GM12878 (cell line): ENCODE measurements at regions not wholly inside any gene's neighbourhood (a gene's known extent, or its start where the extent isn't known, plus 50 kb on each side); places are given as distances from the start of the nearest gene placed in this dataset.

Experiments used
- ATAC-seq: fragments of 200-7000 bp; cut with Tn5 transposase; 3 replicates; pipeline ENCODE4 v1.9.1; 2020; ENCODE audit warnings: mild to moderate bottlenecking, moderate library complexity
- BruUV-seq: library from RNA; stranded (reverse); fragments of 400-500 nt; replicated peaks from 2 replicates; lab custom pipeline; 2021; lab: Mats Ljungman, UMichigan
- CTCF ChIA-PET: fragments of 300-600 bp; sonication (Branson Sonifier 250); formaldehyde crosslinking; extraction: SDS; loops from one replicate; lab custom pipeline; 2021; ENCODE audit warnings: inconsistent platforms; lab: Yijun Ruan, JAX
- POLR2A ChIA-PET: fragments of 350-600 bp; formaldehyde crosslinking; extraction: SDS; loops from one replicate; lab custom pipeline; 2021; ENCODE audit warnings: inconsistent platforms; lab: Charles Lee
- RAD21 ChIA-PET: fragments of 300-600 bp; sonication (Branson Sonifier 250); formaldehyde crosslinking; loops from one replicate; lab custom pipeline; 2023; ENCODE audit warnings: antibody characterized with exemption; ENCODE audit not compliant: unreplicated experiment; lab: Charles Lee
- SMC1A ChIA-PET: fragments of 300-600 bp; sonication (Branson Sonifier 250); formaldehyde crosslinking; loops from one replicate; lab custom pipeline; 2023; ENCODE audit not compliant: unreplicated experiment, uncharacterized antibody; lab: Charles Lee
- DNase-seq: peaks from one replicate; pipeline ENCODE4 v3.0.0-alpha.2; 2011; ENCODE audit warnings: low read depth, low spot score
- FAIRE-seq: peaks from 3 replicates; lab custom pipeline; 2011; peaks lifted over from hg19 to GRCh38; lab: Jason Lieb, UNC
- H2AFZ ChIP-seq: 2 replicates; pipeline ENCODE4 v1.6.0; 2011; ENCODE audit warnings: low read depth, low read length, control low read depth; ENCODE audit not compliant: control insufficient read depth
- H3K27ac ChIP-seq: 2 replicates; pipeline ENCODE4 v1.5.1; 2011; ENCODE audit warnings: control low read depth; ENCODE audit not compliant: control insufficient read depth, insufficient read depth
- H3K27me3 ChIP-seq, 2 experiments: replicated peaks in 1 of 2; 2 replicates each; pipeline versions ENCODE4 v1.6.0 to v1.6.1; 2011; ENCODE audit warnings: low read length in 1 of 2; ENCODE audit not compliant: control insufficient read depth in 2 of 2, insufficient read depth in 2 of 2
- H3K36me3 ChIP-seq, 2 experiments: 2 replicates each; pipeline ENCODE4 v1.5.1; 2011; ENCODE audit warnings: low read length in 1 of 2; ENCODE audit not compliant: control insufficient read depth in 2 of 2, insufficient read depth in 2 of 2
- H3K4me1 ChIP-seq: 2 replicates; pipeline ENCODE4 v1.6.1; 2011; ENCODE audit warnings: mild to moderate bottlenecking, low read length, moderate library complexity, mixed read lengths; ENCODE audit not compliant: control insufficient read depth, insufficient read depth
- H3K4me2 ChIP-seq: 2 replicates; pipeline ENCODE4 v1.6.0; 2011; ENCODE audit warnings: control low read depth; ENCODE audit not compliant: control insufficient read depth, insufficient read depth
- H3K4me3 ChIP-seq: fragments of 200-600 bp; sonication (generic); 2 replicates; pipeline ENCODE4 v1.5.1; 2016
- H3K79me2 ChIP-seq: 2 replicates; pipeline ENCODE4 v1.6.0; 2011; ENCODE audit warnings: low read length; ENCODE audit not compliant: control insufficient read depth, insufficient read depth
- H3K9ac ChIP-seq: 2 replicates; pipeline ENCODE4 v1.8.0; 2011; ENCODE audit warnings: low read length, control low read depth, mixed read lengths; ENCODE audit not compliant: control insufficient read depth, insufficient read depth
- H3K9me3 ChIP-seq: replicated peaks from 3 replicates; pipeline ENCODE4 v1.5.1; 2011; ENCODE audit warnings: mild to moderate bottlenecking, low read length; ENCODE audit not compliant: control insufficient read depth, insufficient read depth
- H4K20me1 ChIP-seq: 2 replicates; pipeline ENCODE4 v1.6.0; 2011; ENCODE audit not compliant: control insufficient read depth, insufficient read depth
- BCL11A ChIP-seq: IDR thresholded peaks from 2 replicates; pipeline ENCODE4 v1.6.1; 2011; ENCODE audit warnings: low read depth, low read length
- CHD4 ChIP-seq: fragments of 200-600 bp; sonication (generic); IDR thresholded peaks from 2 replicates; pipeline ENCODE4 v1.6.1; 2016; ENCODE audit warnings: mild to moderate bottlenecking
- E2F4 ChIP-seq: IDR thresholded peaks from 2 replicates; pipeline ENCODE4 v1.6.1; 2012; ENCODE audit warnings: low read depth, low read length, improper control_type of control experiment
- FOXK2 ChIP-seq: fragments of 450-650 bp; IDR thresholded peaks from 2 replicates; pipeline ENCODE4 v1.6.1; 2017; ENCODE audit warnings: mild to moderate bottlenecking, moderate library complexity
- HCFC1 ChIP-seq: fragments of 150-350 bp; IDR thresholded peaks from 2 replicates; pipeline ENCODE4 v1.6.1; 2014; ENCODE audit warnings: low read length
- MAX ChIP-seq: IDR thresholded peaks from 2 replicates; pipeline ENCODE4 v1.6.1; 2012; ENCODE audit warnings: low read depth, low read length, improper control_type of control experiment
- MXI1 ChIP-seq: fragments of 150-350 bp; IDR thresholded peaks from 2 replicates; pipeline ENCODE4 v1.6.1; 2011; ENCODE audit warnings: low read depth, mild to moderate bottlenecking, inconsistent platforms, low read length, improper control_type of control experiment
- NFYA ChIP-seq: IDR thresholded peaks from 2 replicates; pipeline ENCODE4 v1.6.1; 2011; ENCODE audit warnings: low read depth, mild to moderate bottlenecking, low read length, improper control_type of control experiment, borderline replicate concordance
- PAX8 ChIP-seq: fragments of 450-650 bp; IDR thresholded peaks from 2 replicates; pipeline ENCODE4 v1.6.1; 2017; ENCODE audit warnings: mild to moderate bottlenecking, moderate library complexity
- PML ChIP-seq: IDR thresholded peaks from 2 replicates; pipeline ENCODE4 v1.6.1; 2012; ENCODE audit warnings: low read length, inconsistent platforms
- RB1 ChIP-seq: fragments of 450-650 bp; formaldehyde crosslinking; IDR thresholded peaks from 2 replicates; pipeline ENCODE4 v1.6.1; 2017; ENCODE audit warnings: mild to moderate bottlenecking, borderline replicate concordance
- SIX5 ChIP-seq: IDR thresholded peaks from 2 replicates; pipeline ENCODE4 v1.6.1; 2011; ENCODE audit warnings: mild to moderate bottlenecking, low read depth, low read length, moderate library complexity; ENCODE audit not compliant: severe bottlenecking
- SMARCA5 ChIP-seq: fragments of 450-650 bp; IDR thresholded peaks from 2 replicates; pipeline ENCODE4 v1.6.1; 2017; ENCODE audit warnings: mild to moderate bottlenecking
- SUPT20H ChIP-seq: IDR thresholded peaks from 2 replicates; pipeline ENCODE4 v1.6.1; 2011; ENCODE audit warnings: low read depth, mild to moderate bottlenecking, low read length, moderate library complexity, borderline replicate concordance; ENCODE audit not compliant: control insufficient read depth
- TCF12 ChIP-seq: IDR thresholded peaks from 2 replicates; pipeline ENCODE4 v1.6.1; 2011; ENCODE audit warnings: low read depth, mild to moderate bottlenecking, low read length
- WRNIP1 ChIP-seq: IDR thresholded peaks from 2 replicates; pipeline ENCODE4 v1.6.1; 2011; ENCODE audit warnings: low read depth, low read length, improper control_type of control experiment, borderline replicate concordance
- ZNF207 ChIP-seq: fragments of 450-650 bp; IDR thresholded peaks from 2 replicates; pipeline ENCODE4 v1.6.1; 2014; ENCODE audit warnings: antibody characterized with exemption, mild to moderate bottlenecking, borderline replicate concordance
- ZNF24 ChIP-seq: fragments of 450-650 bp; IDR thresholded peaks from 2 replicates; pipeline ENCODE4 v1.6.1; 2017; ENCODE audit warnings: antibody characterized with exemption, mild to moderate bottlenecking
- WGBS: methylation state at CpG from one replicate; pipeline ENCODE4 v1.1.6; 2016; ENCODE audit warnings: low lambda C conversion rate; ENCODE audit not compliant: insufficient replicate concordance, insufficient coverage; ENCODE audit errors: missing lambda C conversion rate; 5-methylcytosine and 5-hydroxymethylcytosine counted together
- in situ Hi-C: fragments of 300-500 bp; cut with MboI; formaldehyde crosslinking; loops from 9 replicates; pipeline ENCODE4 v1.14.3; 2018; ENCODE audit warnings: mixed read lengths
- intact Hi-C: fragments of 100-400 bp; cut with micrococcal nuclease; formaldehyde crosslinking; loops from one replicate; pipeline ENCODE4 v1.14.2; 2022; ENCODE audit not compliant: unreplicated experiment

- RAD21 ChIA-PET = interaction anchor here (0.8 to 1.1 kb wide), 2 partner anchors 40 to 80 kb away, joined by 3 read pairs; no protein-coding TSS in a partner anchor
- Histone ChIP-seq H3K9ac (no peak overlapping the region), H4K20me1 (no peaks in the 10 kb centered on the region), H3K36me3 (no peaks in the 10 kb centered on the region), H3K4me3 (no peak overlapping the region), H3K27ac (no peak overlapping the region), H3K27me3 (no peaks in the 10 kb centered on the region), H3K9me3 (no peaks in the 10 kb centered on the region), H3K79me2 (no peaks in the 10 kb centered on the region), H2AFZ (no peak overlapping the region), H3K4me1 (peaks cover 4% of the 10 kb centered on the region; the same call in 1 of the 2 replicates), H3K4me2 (no peak overlapping the region)
- TF ChIP-seq BCL11A = no peak
- TF ChIP-seq FOXK2 = no peak
- no peak for TF ChIP-seq TCF12
- TF ChIP-seq PML = no peak
- no peak for TF ChIP-seq E2F4
- TF ChIP-seq SMARCA5 = no peak
- no peak for TF ChIP-seq MXI1
- no peak for TF ChIP-seq ZNF24
- intact Hi-C loops = no loop called here
- DNase-seq (no peak), FAIRE-seq (no peak), ATAC-seq (no peak)
- POLR2A ChIA-PET = no interaction called here
- BruUV-seq = no TSS peak
- CTCF ChIA-PET = interaction anchor here (0.6 kb wide), 1 partner anchor 723 kb away, joined by 3 read pairs; no protein-coding TSS in a partner anchor
- SMC1A ChIA-PET = interaction anchor here (0.7 kb wide), 1 partner anchor 10 kb away, joined by 3 read pairs; no protein-coding TSS in a partner anchor
- 0% methylated on average over 1 of the region's 1 CpG for WGBS
- in situ Hi-C loops = no loop called here
These were observed 104.9 kb upstream of the LGSN start for GRCh38 chr6:63424636-63425035.

GRCh38 chr6:63425493-63425892 is 105.7 kb upstream of the LGSN start:
- ChIA-PET RAD21 (interaction anchor here (1.1 kb wide), 1 partner anchor 41 kb away, joined by 3 read pairs; no protein-coding TSS in a partner anchor), POLR2A (interaction anchor here (0.6 kb wide), 1 partner anchor 48 kb away, joined by 3 read pairs; no protein-coding TSS in a partner anchor), SMC1A (no interaction called here), CTCF (interaction anchor here (1.5 kb wide), 1 partner anchor 149 kb away, joined by 3 read pairs; no protein-coding TSS in a partner anchor)
- Histone ChIP-seq H2AFZ (no peak overlapping the region), H3K9ac (no peak overlapping the region), H3K36me3 (no peaks in the 10 kb centered on the region), H3K27me3 (no peaks in the 10 kb centered on the region), H3K4me1 (peaks cover under 1% of the 10 kb centered on the region; the same call in 1 of the 2 replicates), H3K9me3 (no peaks in the 10 kb centered on the region), H3K4me2 (no peak overlapping the region), H3K79me2 (no peaks in the 10 kb centered on the region), H3K4me3 (no peak overlapping the region), H3K27ac (no peak overlapping the region), H4K20me1 (no peaks in the 10 kb centered on the region)
- TF ChIP-seq MAX (no peak), HCFC1 (no peak), ZNF207 (no peak), SMARCA5 (no peak), PAX8 (no peak), SUPT20H (no peak), RB1 (no peak), CHD4 (no peak), MXI1 (no peak), SIX5 (no peak), NFYA (no peak), WRNIP1 (no peak)
- BruUV-seq = no TSS peak
- no peak for DNase-seq
- in situ Hi-C loops (no loop called here), intact Hi-C loops (no loop called here)
- ATAC-seq = no peak
- WGBS = 63% methylated on average over 2 of the region's 2 CpGs
- no peak for FAIRE-seq
